H1 (cell line): ENCODE measurements at regions not wholly inside any gene's neighbourhood (a gene's known extent, or its start where the extent isn't known, plus 50 kb on each side); places are given as distances from the start of the nearest gene placed in this dataset.

Experiments used
- CTCF ChIA-PET: fragments of 300-600 bp; sonication (Branson Sonifier 250); formaldehyde crosslinking; loops from one replicate; lab custom pipeline; 2021; ENCODE audit not compliant: partially characterized antibody; lab: Charles Lee
- POLR2A ChIA-PET: fragments of 300-600 bp; sonication (Branson Sonifier 250); formaldehyde crosslinking; loops from one replicate; lab custom pipeline; 2021; ENCODE audit warnings: inconsistent platforms; ENCODE audit not compliant: partially characterized antibody; lab: Charles Lee
- DNase-seq, 2 experiments: peaks; one replicate each; pipeline versions ENCODE4 v3.0.0 to v3.0.0-alpha.2; 2010 to 2022; ENCODE audit warnings: low spot score in 2 of 2, low read depth in 1 of 2, mixed read lengths in 1 of 2
- FAIRE-seq: peaks from 2 replicates; lab custom pipeline; 2011; peaks lifted over from hg19 to GRCh38; lab: Jason Lieb, UNC
- H2AFZ ChIP-seq: 2 replicates; pipeline ENCODE4 v1.8.1; 2012; ENCODE audit warnings: low read length, inconsistent platforms
- H2AK5ac ChIP-seq: 2 replicates; pipeline ENCODE4 v1.6.1; 2013; ENCODE audit warnings: low read depth, low read length
- H2BK120ac ChIP-seq: replicated peaks from 2 replicates; pipeline ENCODE3; 2013; ENCODE audit warnings: low read depth, low read length, inconsistent platforms
- H2BK12ac ChIP-seq: 2 replicates; pipeline ENCODE4 v1.6.1; 2013; ENCODE audit warnings: low read depth, low read length
- H2BK15ac ChIP-seq: 2 replicates; pipeline ENCODE4 v1.6.1; 2013; ENCODE audit warnings: low read length
- H2BK20ac ChIP-seq: 2 replicates; pipeline ENCODE4 v1.6.1; 2013; ENCODE audit warnings: low read length
- H2BK5ac ChIP-seq: 2 replicates; pipeline ENCODE4 v1.6.1; 2013; ENCODE audit warnings: low read depth, low read length
- H3K14ac ChIP-seq: 2 replicates; pipeline ENCODE4 v1.6.1; 2013; ENCODE audit warnings: inconsistent platforms; ENCODE audit not compliant: insufficient read length
- H3K18ac ChIP-seq: 2 replicates; pipeline ENCODE4 v1.6.1; 2013; ENCODE audit warnings: low read length; ENCODE audit errors: extremely low read depth
- H3K23ac ChIP-seq: 2 replicates; pipeline ENCODE4 v1.6.1; 2013; ENCODE audit warnings: inconsistent platforms; ENCODE audit not compliant: insufficient read length
- H3K23me2 ChIP-seq: 2 replicates; pipeline ENCODE4 v1.6.1; 2013; ENCODE audit warnings: low read depth, low read length
- H3K27ac ChIP-seq: 2 replicates; pipeline ENCODE4 v1.6.1; 2011; ENCODE audit warnings: low read depth, low read length, inconsistent platforms
- H3K27me3 ChIP-seq, 4 experiments: replicated peaks in 1 of 4; 1 replicate in 1 of 4; 2 replicates in 3 of 4; pipeline versions ENCODE4 v1.6.1 to v1.8.1; 2011 to 2013; ENCODE audit warnings: low read length in 3 of 4, mild to moderate bottlenecking in 3 of 4, inconsistent platforms in 2 of 4, mixed read lengths in 2 of 4, moderate library complexity in 1 of 4; ENCODE audit not compliant: control insufficient read depth in 3 of 4, insufficient read depth in 3 of 4; ENCODE audit errors: extremely low read depth in 1 of 4
- H3K36me3 ChIP-seq, 4 experiments: 2 replicates each; pipeline versions ENCODE4 v1.6.1 to v1.8.1; 2011 to 2013; ENCODE audit warnings: mild to moderate bottlenecking in 4 of 4, low read length in 3 of 4, moderate library complexity in 2 of 4, control low read depth in 1 of 4, inconsistent platforms in 1 of 4; ENCODE audit not compliant: insufficient read depth in 4 of 4, control insufficient read depth in 2 of 4
- H3K4ac ChIP-seq: replicated peaks from 2 replicates; pipeline ENCODE3; 2013; ENCODE audit warnings: low read length, low read depth, mixed read lengths, inconsistent platforms; ENCODE audit not compliant: insufficient read length
- H3K4me1 ChIP-seq, 4 experiments: replicated peaks in 1 of 4; 1 replicate in 1 of 4; 2 replicates in 3 of 4; pipeline versions ENCODE4 v1.6.1 to v1.8.1; 2011 to 2013; ENCODE audit warnings: low read length in 3 of 4, inconsistent platforms in 2 of 4, mixed read lengths in 1 of 4; ENCODE audit not compliant: insufficient read depth in 4 of 4, control insufficient read depth in 3 of 4
- H3K4me2 ChIP-seq, 2 experiments: 2 replicates each; pipeline versions ENCODE4 v1.6.1 to v1.8.1; 2011 to 2013; ENCODE audit warnings: low read depth in 2 of 2, low read length in 2 of 2, control low read depth in 1 of 2, inconsistent platforms in 1 of 2, mild to moderate bottlenecking in 1 of 2; ENCODE audit not compliant: insufficient read depth in 1 of 2
- H3K4me3 ChIP-seq, 4 experiments: fragments of 200-600, 300-600 bp in 1 of 4; sonication (generic), shearing (Covaris generic), sonication (Bioruptor Twin) in 1 of 4; 2 replicates each; pipeline versions ENCODE4 v1.5.1 to v1.8.1; 2011 to 2016; ENCODE audit warnings: low read length in 4 of 4, low read depth in 3 of 4, control low read depth in 2 of 4, inconsistent platforms in 2 of 4, mild to moderate bottlenecking in 2 of 4, mixed read lengths in 1 of 4, moderate library complexity in 1 of 4; ENCODE audit not compliant: insufficient read depth in 2 of 4; ENCODE audit errors: extremely low read depth in 1 of 4
- H3K56ac ChIP-seq: replicated peaks from 2 replicates; pipeline ENCODE3; 2013; ENCODE audit warnings: low read depth, mild to moderate bottlenecking, mixed read lengths, low read length, inconsistent platforms; ENCODE audit not compliant: insufficient read length
- H3K79me1 ChIP-seq: 2 replicates; pipeline ENCODE4 v1.6.1; 2013; ENCODE audit warnings: low read depth, low read length, control low read depth
- H3K79me2 ChIP-seq, 2 experiments: 2 replicates each; pipeline versions ENCODE4 v1.6.1 to v1.8.1; 2012 to 2013; ENCODE audit warnings: low read length in 2 of 2, mild to moderate bottlenecking in 2 of 2, inconsistent platforms in 1 of 2; ENCODE audit not compliant: insufficient read depth in 2 of 2, control insufficient read depth in 1 of 2
- H3K9ac ChIP-seq, 4 experiments: replicated peaks in 1 of 4; 1 replicate in 1 of 4; 2 replicates in 3 of 4; pipeline versions ENCODE4 v1.6.1 to v1.8.1; 2011 to 2013; ENCODE audit warnings: low read depth in 3 of 4, low read length in 3 of 4, control low read depth in 2 of 4, mild to moderate bottlenecking in 2 of 4, moderate library complexity in 2 of 4, inconsistent platforms in 1 of 4; ENCODE audit errors: extremely low read depth in 1 of 4
- H3K9me3 ChIP-seq, 2 experiments: 2 replicates each; pipeline versions ENCODE4 v1.6.1 to v1.8.1; 2012 to 2013; ENCODE audit warnings: mild to moderate bottlenecking in 2 of 2, moderate library complexity in 2 of 2, control low read depth in 1 of 2, inconsistent platforms in 1 of 2, low read depth in 1 of 2, low read length in 1 of 2, mixed read lengths in 1 of 2; ENCODE audit not compliant: insufficient read depth in 2 of 2
- H4K20me1 ChIP-seq, 2 experiments: replicated peaks in 1 of 2; 2 replicates each; pipeline versions ENCODE3 to v1.8.1; 2011 to 2013; ENCODE audit warnings: inconsistent platforms in 2 of 2, low read length in 2 of 2, mild to moderate bottlenecking in 1 of 2; ENCODE audit not compliant: insufficient read depth in 2 of 2, control insufficient read depth in 1 of 2
- H4K5ac ChIP-seq: 2 replicates; pipeline ENCODE4 v1.6.1; 2013; ENCODE audit warnings: low read length, low read depth, mixed read lengths, inconsistent platforms; ENCODE audit not compliant: insufficient read length
- H4K8ac ChIP-seq: 2 replicates; pipeline ENCODE4 v1.8.0; 2013; ENCODE audit warnings: mild to moderate bottlenecking, moderate library complexity, low read length, inconsistent platforms; ENCODE audit not compliant: insufficient read depth; ENCODE audit errors: extremely low read depth
- H4K91ac ChIP-seq: replicated peaks from 2 replicates; pipeline ENCODE3; 2013; ENCODE audit warnings: low read length, mixed read lengths, inconsistent platforms; ENCODE audit not compliant: insufficient read length
- BRCA1 ChIP-seq: IDR thresholded peaks from 2 replicates; pipeline ENCODE4 v1.6.1; 2012; ENCODE audit warnings: low read depth, low read length, improper control_type of control experiment
- CHD1 ChIP-seq: IDR thresholded peaks from 2 replicates; pipeline ENCODE4 v1.6.1; 2012; ENCODE audit warnings: low read depth, low read length, improper control_type of control experiment
- EGR1 ChIP-seq: IDR thresholded peaks from 2 replicates; pipeline ENCODE4 v1.6.1; 2011; ENCODE audit warnings: low read depth, low read length, borderline replicate concordance
- EZH2 ChIP-seq: fragments of 200-600 bp; sonication (generic); IDR thresholded peaks from 2 replicates; pipeline ENCODE4 v1.7.1; 2012; ENCODE audit warnings: low read depth, mild to moderate bottlenecking, moderate library complexity, low read length, inconsistent platforms; ENCODE audit not compliant: severe bottlenecking
- NRF1 ChIP-seq: IDR thresholded peaks from 2 replicates; pipeline ENCODE4 v1.6.1; 2011; ENCODE audit warnings: mild to moderate bottlenecking, low read depth, low read length, improper control_type of control experiment
- RBBP5 ChIP-seq: IDR thresholded peaks from 2 replicates; pipeline ENCODE4 v1.7.1; 2012; ENCODE audit warnings: low read depth, mild to moderate bottlenecking, inconsistent platforms, low read length, moderate library complexity, borderline replicate concordance
- RFX5 ChIP-seq: IDR thresholded peaks from 2 replicates; pipeline ENCODE4 v1.6.1; 2011; ENCODE audit warnings: low read depth, low read length, improper control_type of control experiment, borderline replicate concordance
- RNF2 ChIP-seq: fragments of 200-900, 300-1000 bp; sonication (generic); IDR thresholded peaks from 2 replicates; pipeline ENCODE4 v1.7.1; 2016; ENCODE audit warnings: borderline replicate concordance, low read depth, mild to moderate bottlenecking, antibody characterized with exemption, low read length; ENCODE audit not compliant: poor library complexity, severe bottlenecking; ENCODE audit errors: missing control alignments
- SIX5 ChIP-seq: IDR thresholded peaks from 2 replicates; pipeline ENCODE4 v1.6.1; 2011; ENCODE audit warnings: mild to moderate bottlenecking, low read depth, low read length
- SP1 ChIP-seq: IDR thresholded peaks from 2 replicates; pipeline ENCODE4 v1.6.1; 2011; ENCODE audit warnings: low read depth, low read length
- SP4 ChIP-seq: IDR thresholded peaks from 2 replicates; pipeline ENCODE4 v1.6.1; 2012; ENCODE audit warnings: low read length, inconsistent platforms
- SRF ChIP-seq: IDR thresholded peaks from 2 replicates; pipeline ENCODE4 v1.6.1; 2011; ENCODE audit warnings: mild to moderate bottlenecking, low read depth, low read length, moderate library complexity
- TEAD4 ChIP-seq: IDR thresholded peaks from 2 replicates; pipeline ENCODE4 v1.6.1; 2012; ENCODE audit warnings: low read depth, low read length, inconsistent platforms, mixed read lengths
- TF ChIP-seq, protein P1 (sequence below): IDR thresholded peaks from 2 replicates; pipeline ENCODE4 v1.6.1; 2011; ENCODE audit warnings: low read length, improper control_type of control experiment

DNA sequence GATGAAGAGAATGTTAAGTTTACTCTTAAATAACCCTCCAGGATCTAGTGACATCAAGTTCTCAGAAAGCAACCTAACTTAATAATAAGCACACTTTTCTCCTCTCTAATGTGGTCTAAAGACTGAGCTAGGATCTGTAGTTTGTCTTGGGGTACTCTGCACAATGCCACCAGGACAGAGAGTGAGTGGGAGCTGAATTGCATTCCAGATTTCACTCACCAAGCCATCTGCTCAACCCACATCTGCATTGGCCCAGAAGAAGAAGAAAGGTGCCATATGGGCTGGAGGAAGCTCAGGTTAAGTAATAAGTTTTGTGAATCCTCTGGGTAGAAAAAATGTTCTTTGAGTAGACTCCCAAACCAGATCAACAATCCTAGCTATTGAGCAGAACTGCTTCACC, 384.6 kb downstream of the PPP3CA start:
- Histone ChIP-seq H4K8ac (no peak overlapping the region), H2AK5ac (no peak overlapping the region), H4K20me1 (no peaks in the 10 kb centered on the region), H2BK12ac (no peak overlapping the region), H3K4me1 (peaks cover 0 to 7% (median under 1%) of the 10 kb centered on the region in 4 experiments; a peak in 3 of 7 replicates), H3K79me2 (no peaks in the 10 kb centered on the region), H4K91ac (no peak overlapping the region), H3K79me1 (no peaks in the 10 kb centered on the region), H3K4me2 (no peak overlapping the region), H3K23me2 (no peaks in the 10 kb centered on the region), H4K5ac (no peak overlapping the region), H3K18ac (no peak overlapping the region), H3K4me3 (no peak overlapping the region), H3K9ac (no peak overlapping the region), H3K27me3 (no peaks in the 10 kb centered on the region), H3K27ac (no peak overlapping the region), H3K14ac (no peak overlapping the region), H3K56ac (no peak overlapping the region), H2BK15ac (no peak overlapping the region), H2BK5ac (no peak overlapping the region), H2AFZ (no peak overlapping the region), H3K36me3 (no peaks in the 10 kb centered on the region), H2BK120ac (no peak overlapping the region), H3K23ac (no peak overlapping the region), H2BK20ac (no peak overlapping the region), H3K9me3 (no peaks in the 10 kb centered on the region), H3K4ac (no peak overlapping the region)
- no peak for TF ChIP-seq RBBP5
- no peak for TF ChIP-seq CHD1
- TF ChIP-seq BRCA1, result no peak
- no peak for TF ChIP-seq EZH2
- TF ChIP-seq NRF1, result no peak
- no peak for TF ChIP-seq EGR1
- no peak for TF ChIP-seq RNF2
- no peak for TF ChIP-seq SIX5
- TF ChIP-seq, protein P1, sequence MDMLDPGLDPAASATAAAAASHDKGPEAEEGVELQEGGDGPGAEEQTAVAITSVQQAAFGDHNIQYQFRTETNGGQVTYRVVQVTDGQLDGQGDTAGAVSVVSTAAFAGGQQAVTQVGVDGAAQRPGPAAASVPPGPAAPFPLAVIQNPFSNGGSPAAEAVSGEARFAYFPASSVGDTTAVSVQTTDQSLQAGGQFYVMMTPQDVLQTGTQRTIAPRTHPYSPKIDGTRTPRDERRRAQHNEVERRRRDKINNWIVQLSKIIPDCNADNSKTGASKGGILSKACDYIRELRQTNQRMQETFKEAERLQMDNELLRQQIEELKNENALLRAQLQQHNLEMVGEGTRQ, result no peak
- TF ChIP-seq SP1, result no peak
- no peak for TF ChIP-seq RFX5
- TF ChIP-seq SRF, result no peak
- no peak for TF ChIP-seq TEAD4
- TF ChIP-seq SP4, result no peak
- CTCF ChIA-PET, result no interaction called here
- POLR2A ChIA-PET, result interaction anchor here (0.6 kb wide), 1 partner anchor 65 kb away, joined by 3 read pairs; no protein-coding TSS in a partner anchor
- no peak for DNase-seq
- no peak for FAIRE-seq
